NCI-H446 (cell line): ENCODE measurements at regions not wholly inside any gene's neighbourhood (a gene's known extent, or its start where the extent isn't known, plus 50 kb on each side); places are given as distances from the start of the nearest gene placed in this dataset.

Experiments used
- DNase-seq, 2 experiments: peaks; one replicate each; lab custom pipeline; 2025; lab: John Stamatoyannopoulos, UW

- DNase-seq = no peak
These were observed 344.8 kb downstream of the CHRM3 start for GRCh38 chr1:239731082-239731748.

GRCh38 chr1:239732770-239733169, 346.4 kb downstream of the CHRM3 start:
- DNase-seq = no peak

GRCh38 chr1:239733995-239734394, 347.6 kb downstream of the CHRM3 start:
- no peak for DNase-seq

DNA sequence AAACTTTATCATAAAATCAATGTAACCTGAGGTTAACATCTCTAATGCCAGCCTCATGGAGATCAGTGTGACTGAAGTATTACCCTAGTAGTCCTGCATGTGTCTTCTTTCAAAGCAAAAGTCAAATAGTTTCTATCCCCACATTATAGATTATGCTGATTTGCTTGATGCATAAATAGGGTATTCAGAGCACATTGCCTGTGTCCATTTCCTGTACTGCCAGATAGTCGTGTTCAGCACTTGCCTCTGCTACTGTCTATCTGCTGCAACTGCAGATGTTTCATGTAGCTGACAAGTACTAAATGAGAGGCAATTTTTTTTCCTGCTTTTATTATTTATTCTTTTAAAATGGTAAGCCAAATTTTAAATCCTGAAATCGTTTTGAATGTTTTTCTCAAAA, 348.7 kb downstream of the CHRM3 start:
- no peak for DNase-seq

DNA sequence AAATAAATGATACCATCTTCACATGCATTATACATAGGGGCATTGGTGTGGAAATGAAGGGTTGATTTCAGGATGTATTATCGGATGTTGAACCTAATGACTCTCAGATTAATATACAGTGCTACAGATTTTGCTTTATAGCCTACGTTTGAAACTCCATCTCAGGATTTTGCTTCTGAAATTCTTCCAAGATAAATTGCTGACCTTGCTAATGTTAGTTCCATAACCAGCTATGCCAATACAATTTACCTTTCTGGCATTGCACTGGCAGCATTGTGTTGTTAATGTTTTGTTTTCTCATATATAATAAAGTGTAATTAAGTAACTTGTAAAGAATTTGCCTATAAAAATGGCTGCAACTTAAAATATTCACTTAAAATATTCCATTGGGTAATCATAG, 350.1 kb downstream of the CHRM3 start:
- no peak for DNase-seq

GRCh38 chr1:239739375-239739774, 352.3 kb upstream of the FMN2 start:
- no peak for DNase-seq

DNA sequence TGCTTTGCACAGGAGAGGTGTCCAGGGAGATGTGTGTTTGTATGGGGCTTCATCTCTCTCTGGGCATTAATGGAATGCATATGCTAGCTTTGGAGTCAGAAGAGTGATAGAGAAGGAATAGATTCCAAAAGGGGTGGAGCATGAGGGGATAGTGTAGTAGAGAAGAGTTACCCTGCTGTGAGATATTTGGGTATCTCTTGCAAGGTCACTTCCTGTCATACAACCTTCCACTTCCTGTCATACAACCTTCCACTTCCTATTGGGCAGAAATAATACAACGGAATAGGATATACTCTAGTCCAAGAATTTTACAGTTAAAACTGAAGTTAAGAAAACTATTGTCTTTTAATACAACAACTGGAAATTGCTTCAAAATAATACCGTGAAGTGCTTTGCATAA, 351.8 kb upstream of the FMN2 start:
- DNase-seq = no peak

DNA sequence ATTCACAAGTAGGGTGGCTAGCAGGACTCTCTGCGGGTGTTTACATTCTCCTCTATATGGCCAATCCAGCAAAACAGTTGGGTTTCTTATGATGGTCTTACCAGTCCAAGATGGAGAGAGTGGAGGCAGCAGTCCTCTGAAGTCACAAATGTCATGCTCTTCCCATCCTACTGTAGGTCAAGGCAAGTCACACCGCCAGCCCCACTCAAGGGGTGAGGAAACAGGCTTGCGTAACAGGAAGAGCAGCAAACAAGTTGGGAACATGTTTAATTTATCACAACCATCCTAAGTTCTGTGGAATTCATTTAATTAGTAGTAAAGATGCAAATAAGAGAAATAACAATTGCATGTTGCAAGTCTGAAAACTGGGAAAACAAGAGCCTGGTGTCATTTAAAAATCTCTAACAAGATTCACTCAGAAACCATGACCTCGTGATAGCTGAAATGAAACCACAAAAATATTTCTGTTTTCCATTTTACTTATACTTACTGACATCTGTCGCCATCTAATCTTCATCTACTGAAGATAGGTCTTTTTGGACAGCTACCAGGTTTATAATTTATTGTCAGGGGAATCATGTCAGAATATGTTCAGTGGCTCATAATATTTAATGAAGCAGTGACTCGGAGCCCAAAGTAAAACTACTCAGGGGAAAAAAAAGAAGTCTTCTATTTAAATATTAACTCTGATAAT, 349.1 kb upstream of the FMN2 start:
- DNase-seq = peak in 1 of 2 experiments; percentile 47

DNA sequence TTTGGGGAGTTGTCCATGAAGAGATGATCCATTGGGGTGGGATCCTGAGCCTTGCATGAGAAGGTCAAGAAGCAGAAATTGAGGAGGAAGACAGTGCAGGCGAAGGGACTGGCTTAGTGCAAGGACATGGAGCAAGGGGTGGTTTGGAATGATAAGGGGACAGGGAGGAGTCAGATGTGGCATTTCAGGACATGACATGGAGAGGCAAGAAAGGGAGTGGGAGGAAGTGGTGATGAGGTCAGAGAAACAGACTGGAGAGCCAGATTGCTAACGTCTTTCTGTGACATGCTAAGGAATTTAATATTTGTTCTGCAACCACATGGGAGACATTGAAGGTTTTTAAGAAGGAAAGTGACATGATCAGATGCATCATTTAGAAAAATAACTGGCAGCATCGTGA, 346.8 kb upstream of the FMN2 start:
- no peak for DNase-seq

- DNase-seq = no peak
These were observed 336.4 kb upstream of the FMN2 start for GRCh38 chr1:239755107-239755912.

- DNase-seq = no peak
These were observed 334.0 kb upstream of the FMN2 start for GRCh38 chr1:239757716-239758115.

- DNase-seq = no peak
These were observed 332.9 kb upstream of the FMN2 start for GRCh38 chr1:239758756-239759155.

GRCh38 chr1:239761509-239761908, 330.2 kb upstream of the FMN2 start:
- DNase-seq = no peak

DNA sequence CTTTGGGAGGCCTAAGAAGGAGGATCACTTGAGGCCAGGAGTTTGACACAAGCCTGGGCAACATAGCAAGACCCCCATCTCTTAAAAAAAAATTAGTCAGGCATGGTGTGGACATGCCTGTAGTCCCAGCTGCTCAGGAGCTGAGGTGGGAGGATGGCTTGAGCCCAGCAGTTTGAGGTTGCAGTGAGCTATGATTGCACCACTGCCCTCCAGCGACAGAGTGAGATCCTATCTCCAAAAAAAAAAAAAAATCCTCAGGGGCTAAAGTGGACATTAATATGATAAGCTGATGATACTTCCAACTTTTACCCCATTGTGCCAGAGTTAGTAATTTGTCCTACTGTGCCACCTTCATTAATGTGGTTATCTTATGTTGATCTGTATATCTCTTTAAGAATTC, 327.8 kb upstream of the FMN2 start:
- DNase-seq = no peak

- no peak for DNase-seq
These were observed 327.1 kb upstream of the FMN2 start for GRCh38 chr1:239764546-239764945.

DNA sequence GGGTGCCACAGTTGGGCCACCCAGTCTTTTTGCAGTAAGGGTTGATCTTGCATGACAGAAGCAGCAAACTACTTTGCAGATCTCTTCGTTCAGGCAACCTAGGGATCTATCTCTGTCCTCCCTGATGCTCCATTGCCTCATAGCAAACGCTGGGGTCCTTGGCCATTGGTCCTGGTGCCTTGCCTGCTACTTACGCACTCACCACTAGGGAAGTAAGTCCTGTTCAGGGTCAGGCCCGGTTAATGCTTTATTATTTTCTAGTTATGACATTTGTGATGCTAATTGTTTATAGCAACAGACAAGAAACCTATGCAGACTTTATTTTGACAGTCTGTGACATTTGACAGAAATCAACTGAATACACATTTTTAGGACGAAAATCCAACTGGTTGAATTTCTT, 326.5 kb upstream of the FMN2 start:
- no peak for DNase-seq

GRCh38 chr1:239771550-239771949, 320.1 kb upstream of the FMN2 start:
- no peak for DNase-seq

- no peak for DNase-seq
These were observed 319.2 kb upstream of the FMN2 start for GRCh38 chr1:239772446-239772845.

DNA sequence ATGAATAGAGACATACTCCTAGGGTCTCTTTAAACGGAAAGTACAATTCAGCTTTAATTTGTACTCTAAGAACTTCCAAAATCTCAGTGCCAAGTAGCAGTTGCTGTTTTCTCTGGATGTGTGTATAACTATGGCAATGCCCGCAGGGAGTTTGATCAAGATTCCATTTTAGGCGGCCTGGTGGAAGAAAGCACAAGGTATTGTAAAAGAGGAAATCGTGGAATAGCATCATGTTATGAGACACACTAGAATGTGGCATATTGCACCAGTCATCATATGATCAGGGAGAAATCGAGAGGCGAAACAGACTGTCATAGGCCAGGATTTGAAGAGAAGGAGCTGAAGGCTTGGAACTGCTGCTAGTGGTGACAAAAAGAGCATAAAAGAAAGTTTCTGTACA, 316.2 kb upstream of the FMN2 start:
- DNase-seq = no peak

- no peak for DNase-seq
These were observed 313.4 kb upstream of the FMN2 start for GRCh38 chr1:239778208-239778813.

GRCh38 chr1:239779962-239780361, 311.7 kb upstream of the FMN2 start:
- DNase-seq = no peak

- peak; percentile 35 to 74 for DNase-seq
These were observed 306.8 kb upstream of the FMN2 start for GRCh38 chr1:239784896-239785295.

GRCh38 chr1:239785576-239785975, 306.1 kb upstream of the FMN2 start:
- DNase-seq = no peak
